ENCODE measurements at regions not wholly inside any gene's neighbourhood (a gene's known extent, or its start where the extent isn't known, plus 50 kb on each side); places are given as distances from the start of the nearest gene placed in this dataset.
"Not testable (repeated sequence)": the region's sequence is repeated elsewhere in the genome, so short reads cannot be mapped to it uniquely, and the experiment has no call there.

DNA sequence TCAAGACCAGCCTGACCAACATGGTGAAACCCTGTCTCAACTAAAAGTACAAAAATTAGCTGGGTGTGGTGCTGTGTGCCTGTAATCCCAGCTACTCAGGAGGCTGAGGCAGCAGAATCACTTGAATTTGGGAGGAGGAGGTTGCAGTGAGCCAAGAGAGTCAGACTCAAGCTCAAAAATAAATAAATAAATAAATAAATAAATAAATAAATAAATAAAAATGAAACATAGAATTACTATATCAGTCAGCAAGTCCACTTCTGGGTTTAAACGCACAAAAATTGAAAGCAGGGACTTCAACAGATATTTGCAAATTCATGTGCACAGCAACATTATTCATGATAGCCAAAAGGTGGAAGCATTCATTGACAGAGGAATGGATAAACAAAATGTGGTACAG lies 875.2 kb upstream of the ALG10B start:
- DNase-seq, result not testable (repeated sequence)

DNA sequence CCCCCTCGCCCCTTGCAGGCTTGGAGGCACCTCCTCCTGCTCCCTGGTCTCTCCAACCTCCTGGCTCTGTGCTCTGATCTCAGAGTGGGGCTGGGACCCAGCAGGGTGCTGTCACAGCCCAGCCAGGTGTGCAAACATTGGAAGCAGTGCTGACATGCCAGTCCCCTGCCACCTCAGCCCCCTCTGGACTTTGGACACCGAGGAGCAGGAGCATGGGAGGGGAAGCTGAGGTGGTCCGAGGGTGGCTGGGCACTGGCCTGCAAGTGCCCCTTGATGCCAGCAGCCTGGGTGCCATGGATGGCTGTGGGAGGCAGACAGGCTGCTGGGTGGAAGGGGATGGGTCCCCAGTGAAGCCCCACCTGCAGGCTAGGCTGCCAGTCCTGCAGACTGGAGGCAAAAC lies 860.9 kb upstream of the ALG10B start:
- not testable (repeated sequence) for DNase-seq

DNA sequence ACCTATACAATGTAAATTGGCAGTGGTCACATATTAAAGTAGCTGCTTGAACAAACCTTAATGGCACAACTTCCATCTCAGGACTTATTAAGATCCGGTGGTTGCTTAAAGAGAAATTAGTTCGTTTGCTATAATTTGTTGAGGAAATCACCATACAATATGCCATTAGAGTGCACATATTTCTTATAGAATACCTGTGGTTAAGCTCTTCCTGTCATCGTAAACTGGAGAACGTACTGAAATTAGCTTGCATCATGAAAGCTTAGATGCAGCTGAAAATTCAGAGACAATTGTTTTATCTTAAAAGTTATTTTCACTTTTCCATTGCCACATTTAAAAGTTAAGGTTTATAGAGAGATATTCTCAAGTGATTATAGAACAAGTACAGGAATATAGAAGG lies 818.6 kb upstream of the ALG10B start:
- not testable (repeated sequence) for DNase-seq

DNA sequence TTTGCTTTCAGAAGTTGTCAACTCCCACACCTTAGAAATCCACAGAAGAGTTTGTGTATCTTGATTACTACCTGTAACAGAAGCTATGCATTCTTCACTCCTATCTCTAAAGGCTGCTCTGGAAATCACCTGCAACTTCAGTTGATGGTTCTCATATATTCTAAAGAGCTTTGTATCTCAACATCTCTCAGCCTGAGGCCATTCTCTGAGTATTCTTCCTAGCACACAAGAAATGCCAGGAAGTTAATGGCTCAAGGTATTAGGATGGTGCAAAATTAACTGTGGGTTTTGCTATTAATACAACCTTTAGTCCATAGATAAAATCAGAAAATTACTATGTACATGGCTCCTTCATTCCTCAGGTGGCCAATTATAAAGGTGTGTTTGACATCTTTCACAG lies 806.3 kb upstream of the ALG10B start:
- not testable (repeated sequence) for DNase-seq

DNA sequence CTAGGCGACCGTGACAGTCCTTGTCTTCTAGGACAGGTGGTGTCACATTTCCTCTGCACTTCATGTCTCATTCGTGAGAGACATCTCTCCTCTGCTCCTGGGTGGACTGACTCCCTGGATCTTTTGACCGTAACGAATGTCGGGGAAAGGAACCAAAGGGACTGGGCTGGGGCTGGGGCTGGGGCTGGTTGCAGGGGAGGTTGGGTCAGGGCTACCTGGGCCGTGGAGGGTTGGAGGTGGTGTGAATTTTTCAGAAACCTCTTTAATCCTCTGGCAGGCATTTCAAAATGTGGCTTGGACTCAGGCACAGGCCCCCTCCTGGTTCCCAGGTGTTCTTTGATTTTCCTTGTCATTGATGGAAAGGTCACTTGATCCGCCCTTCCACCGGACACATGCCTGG lies 776.0 kb upstream of the ALG10B start:
- DNase-seq, result not testable (repeated sequence)

DNA sequence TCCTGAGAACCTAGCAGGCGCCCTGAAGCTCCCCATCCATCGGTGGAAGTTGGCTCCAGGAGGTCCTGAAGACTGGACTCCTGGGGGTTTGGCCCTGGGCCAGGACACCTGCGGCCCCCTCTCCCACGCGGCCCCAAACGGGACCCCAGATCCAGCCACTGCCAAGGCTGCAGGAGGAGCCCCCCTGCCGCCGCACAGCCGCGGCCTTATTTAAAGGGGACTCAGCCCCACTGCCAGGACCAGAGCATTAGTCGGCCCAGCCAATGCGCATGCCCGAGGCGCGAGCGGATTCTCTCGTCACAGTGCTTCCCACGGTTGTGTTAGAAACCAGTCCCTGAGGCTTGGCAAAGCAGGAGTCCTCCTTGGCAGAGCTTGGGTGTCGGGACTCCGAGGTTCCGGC lies 775.2 kb upstream of the ALG10B start:
- no peak for DNase-seq

DNA sequence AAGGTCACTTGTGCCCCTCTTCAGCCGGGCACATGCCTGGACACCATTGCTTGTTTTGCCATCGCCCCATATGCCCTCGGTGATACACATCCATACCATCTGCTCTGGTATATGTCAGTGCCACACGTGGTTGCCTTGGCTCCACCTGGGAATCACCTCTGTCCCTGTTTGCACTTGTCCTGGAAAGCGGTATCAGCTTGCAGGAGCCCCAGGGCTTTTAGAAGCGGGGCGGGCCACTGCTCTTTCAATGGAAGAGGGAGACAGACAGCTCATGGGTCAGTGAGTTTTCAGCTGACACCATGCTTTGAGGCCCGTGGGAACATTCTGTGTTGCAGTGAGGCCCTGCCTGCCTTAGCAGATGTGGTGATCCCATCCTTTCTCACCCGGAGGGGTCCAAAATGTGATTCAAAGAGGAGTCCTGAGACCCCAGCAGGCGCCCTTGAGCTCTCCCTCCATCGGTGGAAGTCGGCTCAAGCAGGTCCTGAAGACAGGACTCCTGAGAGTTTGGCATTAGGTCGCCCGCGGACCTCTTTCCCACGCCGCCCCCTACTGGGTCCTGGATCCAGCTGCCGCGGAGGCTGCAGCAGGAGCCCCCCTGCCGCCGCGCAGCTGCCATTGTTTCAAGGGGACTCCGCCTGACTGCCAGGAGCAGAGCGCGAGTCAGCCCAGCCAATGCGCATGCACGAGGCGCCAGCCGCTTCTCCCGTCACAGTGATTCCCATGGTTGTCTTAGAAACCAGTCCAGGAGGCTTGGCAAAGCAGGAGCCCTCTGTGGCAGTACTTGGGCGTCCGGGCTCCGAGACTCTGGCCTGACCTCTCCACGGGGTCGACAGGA lies 773.2 kb upstream of the ALG10B start:
- no peak for DNase-seq

DNA sequence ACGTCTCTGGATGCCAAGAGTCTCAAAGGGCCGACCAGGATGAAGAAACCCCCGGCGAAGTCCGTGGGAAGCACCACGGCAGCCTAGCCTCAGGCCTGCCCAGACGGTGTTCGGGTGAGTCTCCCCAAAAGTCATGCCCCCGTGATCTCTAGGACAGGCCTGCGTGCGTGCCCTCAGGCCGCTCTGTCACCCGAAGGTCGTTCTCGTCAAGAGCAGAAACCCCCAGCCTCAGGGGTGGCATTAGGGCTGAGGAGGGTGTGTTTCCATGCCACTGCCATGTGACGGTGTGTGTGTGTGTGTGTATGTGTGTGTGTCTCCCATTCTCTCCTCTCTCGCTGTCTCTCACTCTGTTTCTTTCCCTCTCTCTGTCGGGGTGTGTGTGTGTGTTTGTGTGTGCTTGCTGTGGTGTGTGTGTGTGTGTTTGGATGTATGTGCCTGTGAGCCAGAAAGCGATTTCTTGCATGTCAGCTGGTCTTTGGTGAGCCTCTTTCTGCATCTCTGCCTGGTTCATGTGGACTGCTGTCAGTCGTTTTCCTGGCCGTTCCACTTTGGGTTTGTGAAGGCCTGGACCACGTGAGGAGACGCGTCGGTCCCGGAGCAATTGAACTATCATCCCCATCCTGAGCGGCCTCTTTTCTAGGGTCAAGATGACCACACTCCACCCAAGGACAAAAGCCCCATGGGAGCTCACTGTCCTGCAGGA lies 772.5 kb upstream of the ALG10B start:
- no peak for DNase-seq

DNA sequence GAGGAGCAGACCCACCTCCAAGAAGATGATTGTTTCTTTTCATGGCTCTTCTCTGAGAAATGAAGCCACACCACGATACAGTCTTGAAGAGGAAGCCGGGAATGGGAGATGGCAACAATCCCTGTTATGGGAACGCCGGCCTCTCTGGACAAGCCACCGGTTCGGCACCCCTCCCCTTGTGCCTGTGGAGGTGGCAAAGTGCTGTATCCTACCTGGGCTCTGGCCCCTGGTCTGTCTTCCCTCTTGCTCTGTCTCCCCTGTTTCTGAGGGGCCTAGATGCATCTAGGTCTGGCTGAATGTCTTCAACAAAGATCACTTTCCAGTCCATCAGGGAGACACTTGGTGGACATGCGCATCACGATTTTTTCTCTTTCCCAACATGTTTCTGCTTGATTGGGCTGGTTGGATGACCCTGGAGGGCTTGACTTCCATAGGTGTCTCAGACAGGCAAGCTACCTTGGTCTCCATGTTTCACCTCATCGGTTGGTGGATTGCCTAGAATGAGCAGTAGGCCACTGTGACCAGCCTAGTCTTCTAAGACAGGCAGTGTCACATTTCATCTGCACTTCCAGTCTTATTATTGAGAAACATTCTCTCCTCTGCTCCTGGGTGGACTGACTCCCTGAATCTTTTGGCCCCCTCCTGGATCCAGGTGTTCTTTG lies 771.8 kb upstream of the ALG10B start:
- DNase-seq, result not testable (repeated sequence)

DNA sequence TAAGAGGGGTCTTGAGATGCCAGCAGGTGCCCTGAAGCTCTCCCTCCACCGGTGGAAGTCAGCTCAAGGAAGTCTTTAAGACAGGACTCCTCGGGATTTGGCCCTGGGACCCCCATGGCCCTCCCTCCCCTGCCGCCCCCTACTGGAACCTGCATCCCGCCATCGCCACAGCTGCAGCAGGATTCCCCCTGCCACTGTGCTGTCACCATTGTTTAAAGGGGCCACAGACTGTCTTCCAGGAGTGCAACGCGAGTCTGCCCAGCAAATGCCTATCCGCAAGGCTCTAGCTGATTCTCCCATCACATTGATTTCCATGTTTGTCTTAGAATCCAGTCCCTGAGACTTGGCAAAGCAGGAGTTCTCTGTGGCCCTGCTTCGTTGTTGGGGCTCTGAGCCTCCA lies 770.8 kb upstream of the ALG10B start:
- no peak for DNase-seq

DNA sequence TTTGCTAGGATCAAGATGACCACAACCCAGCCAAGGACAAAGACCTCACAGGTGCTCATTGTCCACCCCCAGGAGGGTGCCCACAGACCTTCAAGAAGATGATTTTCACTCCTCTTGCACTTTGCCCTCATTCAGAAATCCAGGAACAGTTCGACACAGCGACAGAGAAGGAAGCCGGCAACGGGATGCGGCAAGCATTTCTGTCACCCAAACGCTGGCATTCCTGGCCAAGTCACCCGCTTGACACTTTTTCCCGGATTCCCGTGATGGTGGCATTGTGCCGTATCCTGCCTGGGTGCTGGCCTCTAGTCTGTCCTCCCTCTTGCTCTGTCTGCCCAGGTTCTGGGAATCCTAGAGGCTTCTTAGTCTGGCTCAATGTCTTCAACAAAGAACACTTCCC lies 770.4 kb upstream of the ALG10B start:
- DNase-seq, result no peak

DNA sequence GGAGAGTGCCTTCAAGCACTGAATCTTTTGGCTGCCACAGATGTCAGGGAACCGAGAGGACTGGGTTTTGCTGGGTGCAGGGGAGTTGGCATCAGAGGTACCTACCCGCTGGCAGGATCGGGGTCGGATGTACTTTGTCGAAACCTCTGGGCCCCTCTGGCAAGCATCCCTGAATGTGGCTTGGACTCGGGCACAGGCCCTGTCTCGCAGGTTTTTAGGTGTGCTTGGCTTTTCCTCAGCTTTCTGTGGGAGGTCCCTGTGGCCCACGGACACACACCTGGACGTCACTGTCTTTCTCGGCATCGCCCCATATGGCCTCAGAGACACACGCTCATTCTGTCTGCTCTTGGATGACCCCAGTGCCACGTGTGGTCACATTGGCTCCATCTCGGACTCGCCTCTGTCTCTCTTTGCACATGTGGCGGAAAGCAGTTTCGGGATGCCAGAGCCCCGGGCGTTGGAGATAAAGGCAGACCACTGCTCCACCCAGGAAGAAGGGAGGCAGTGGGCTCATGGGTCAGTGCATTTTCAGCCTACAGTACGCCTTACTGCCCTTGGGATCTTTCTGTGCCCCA lies 769.6 kb upstream of the ALG10B start:
- DNase-seq, result no peak

DNA sequence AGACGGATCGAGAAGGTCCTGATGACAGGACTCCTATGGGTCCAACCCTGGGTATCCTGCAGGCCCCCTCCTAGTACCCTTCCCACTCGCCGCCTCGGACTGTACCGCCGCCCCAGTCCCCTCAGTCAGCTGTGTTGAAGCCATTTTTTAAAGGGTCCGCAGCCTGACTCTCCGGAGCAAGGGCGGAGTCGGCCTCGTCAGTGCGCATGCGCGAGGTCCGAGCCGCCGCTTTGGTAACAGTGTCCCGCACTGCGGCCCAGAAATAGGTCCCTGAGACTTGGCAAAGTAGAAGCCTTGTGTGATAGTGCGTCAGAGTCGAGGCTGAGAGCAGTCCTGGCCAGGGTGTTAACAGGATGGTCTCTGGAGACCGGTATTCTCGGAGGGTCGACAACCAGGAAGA lies 769.0 kb upstream of the ALG10B start:
- DNase-seq, result peak; percentile 1

DNA sequence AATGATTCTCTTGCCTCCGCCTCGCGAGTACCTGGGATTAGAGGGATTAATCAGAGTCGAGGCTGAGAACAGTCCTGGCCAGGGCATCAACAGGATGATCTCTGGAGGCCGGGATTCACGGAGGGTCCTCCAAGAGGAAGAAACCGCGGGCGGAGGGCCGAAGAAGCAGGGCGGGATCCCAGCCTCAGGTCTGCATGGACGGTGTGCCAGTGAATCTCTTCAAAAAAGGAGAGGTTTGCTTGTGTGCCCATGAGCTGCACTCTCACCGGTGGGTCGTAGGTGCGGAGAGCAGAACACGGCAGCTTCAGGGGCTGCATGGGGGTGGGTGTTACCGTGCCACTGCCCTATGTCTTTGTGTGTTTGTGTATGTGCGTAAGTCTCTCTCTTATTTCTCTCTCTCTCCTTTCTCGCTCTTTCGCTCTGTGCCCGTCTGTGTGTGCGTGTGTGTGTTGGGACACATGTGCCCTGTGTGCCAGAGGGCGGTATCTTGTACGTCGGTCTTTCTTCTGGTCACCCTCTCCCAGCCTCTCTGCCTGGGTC lies 768.2 kb upstream of the ALG10B start:
- no peak for DNase-seq

DNA sequence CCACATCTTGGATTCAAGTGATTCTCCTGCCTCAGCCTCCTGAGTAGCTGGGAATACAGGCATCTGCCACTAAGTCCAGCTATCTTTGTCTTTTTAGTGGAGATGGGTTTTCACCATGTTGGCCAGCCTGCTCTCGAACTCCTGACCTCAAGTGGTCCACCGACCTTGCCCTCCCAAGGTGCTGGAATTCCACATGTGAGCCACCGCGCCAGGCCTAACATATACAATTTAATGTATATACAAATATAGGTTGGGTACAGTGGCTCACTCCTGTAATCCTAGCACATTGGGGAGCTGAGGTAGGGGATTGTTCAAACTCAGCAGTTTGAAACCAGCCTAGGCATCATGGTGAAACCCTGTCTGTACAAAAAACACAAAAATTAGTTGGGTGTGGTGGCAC lies 759.6 kb upstream of the ALG10B start:
- DNase-seq, result not testable (repeated sequence)

DNA sequence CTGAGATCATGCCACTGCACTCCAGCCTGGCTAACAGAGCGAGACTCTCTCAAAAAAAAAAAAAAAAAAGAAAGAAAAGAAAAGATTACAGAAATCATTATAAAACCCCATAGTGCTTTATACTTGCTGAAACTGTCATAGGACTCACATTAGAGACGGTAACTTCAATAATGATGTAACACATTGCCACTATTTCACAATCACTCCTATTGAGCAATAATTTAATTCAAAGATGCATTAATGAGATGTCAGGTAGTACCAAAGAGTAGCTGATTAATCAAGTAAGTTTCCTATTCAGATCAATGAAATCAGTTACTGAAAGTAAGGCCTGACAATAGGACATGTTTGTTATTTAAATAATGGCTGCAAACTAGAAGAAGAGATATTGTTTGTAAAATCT lies 751.5 kb upstream of the ALG10B start:
- DNase-seq, result no peak

DNA sequence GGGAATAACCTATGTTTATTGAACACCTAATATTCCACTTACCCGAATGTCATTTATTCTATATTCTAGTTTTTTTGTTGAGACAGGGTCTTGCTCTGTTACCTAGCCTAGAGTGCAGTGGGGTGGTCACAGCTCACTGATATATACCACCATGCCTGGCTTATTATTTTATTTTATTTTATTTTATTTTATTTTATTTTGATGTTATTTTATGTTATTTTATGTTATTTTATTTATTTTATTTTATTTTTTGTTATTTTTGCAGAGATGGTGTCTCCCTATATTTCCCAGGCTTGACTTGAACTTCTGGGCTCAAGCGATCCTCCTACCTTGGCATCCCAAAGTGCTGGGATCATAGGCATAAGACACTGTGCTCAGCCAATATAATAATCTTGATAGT lies 746.0 kb upstream of the ALG10B start:
- DNase-seq, result not testable (repeated sequence)

Data from NCI-H1694 treated with DMSO at 0.1 percent for 48 hours (cell line).